ENCODE measurements at regions not wholly inside any gene's neighbourhood (a gene's known extent, or its start where the extent isn't known, plus 50 kb on each side); places are given as distances from the start of the nearest gene placed in this dataset.
"Not testable (repeated sequence)": the region's sequence is repeated elsewhere in the genome, so short reads cannot be mapped to it uniquely, and the experiment has no call there.

- no peak for DNase-seq
Measured at GRCh38 chr3:10667901-10668476, 148.0 kb upstream of the SLC6A11 start.

- DNase-seq, result peak in 1 of 2 experiments; percentile 13
Measured at GRCh38 chr3:10669490-10670048, 146.5 kb upstream of the SLC6A11 start.

- no peak for DNase-seq
Measured at GRCh38 chr3:10672422-10672821, 143.6 kb upstream of the SLC6A11 start.

- no peak for DNase-seq
Measured at GRCh38 chr3:10674578-10674977, 141.4 kb upstream of the SLC6A11 start.

GRCh38 chr3:10676905-10677304 is 139.1 kb upstream of the SLC6A11 start:
- no peak for DNase-seq

- DNase-seq, result no peak
Measured at GRCh38 chr3:10678796-10679376, 137.1 kb upstream of the SLC6A11 start.

- DNase-seq, result no peak
Measured at GRCh38 chr3:10680796-10681195, 135.2 kb upstream of the SLC6A11 start.

GRCh38 chr3:10682692-10683091 is 133.3 kb upstream of the SLC6A11 start:
- no peak for DNase-seq

- no peak for DNase-seq
Measured at GRCh38 chr3:10683106-10683505, 132.9 kb upstream of the SLC6A11 start.

GRCh38 chr3:10688126-10688525 is 127.9 kb upstream of the SLC6A11 start:
- no peak for DNase-seq

GRCh38 chr3:10688548-10689172 is 127.4 kb upstream of the SLC6A11 start:
- no peak for DNase-seq

- DNase-seq, result no peak
Measured at GRCh38 chr3:10692039-10692622, 123.9 kb upstream of the SLC6A11 start.

GRCh38 chr3:10693457-10693856 is 122.6 kb upstream of the SLC6A11 start:
- DNase-seq, result peak in 1 of 2 experiments; percentile 53

GRCh38 chr3:10694179-10694578 is 121.8 kb upstream of the SLC6A11 start:
- DNase-seq, result no peak

- DNase-seq, result not testable (repeated sequence)
Measured at GRCh38 chr3:10695186-10695585, 120.8 kb upstream of the SLC6A11 start.

- no peak for DNase-seq
Measured at GRCh38 chr3:10695595-10696285, 120.3 kb upstream of the SLC6A11 start.

- DNase-seq, result peak; percentile 90 to 93
Measured at GRCh38 chr3:10697918-10698317, 118.1 kb upstream of the SLC6A11 start.

- no peak for DNase-seq
Measured at GRCh38 chr3:10700821-10701220, 115.2 kb upstream of the SLC6A11 start.

- peak; percentile 59 to 71 for DNase-seq
Measured at GRCh38 chr3:10702961-10703740, 112.9 kb upstream of the SLC6A11 start.

GRCh38 chr3:10703875-10704274 is 112.2 kb upstream of the SLC6A11 start:
- peak; percentile 46 to 75 for DNase-seq

GRCh38 chr3:10706156-10706739 is 109.8 kb upstream of the SLC6A11 start:
- DNase-seq, result peak; percentile 24 to 59

Data from NCI-H524 (cell line).